Fibroblast of lung (primary cell): ENCODE measurements at regions not wholly inside any gene's neighbourhood (a gene's known extent, or its start where the extent isn't known, plus 50 kb on each side); places are given as distances from the start of the nearest gene placed in this dataset.

Experiments
- DNase-seq, 2 donors: peaks; one replicate each; pipeline versions ENCODE4 v3.0.0 to v3.0.0-alpha.2; 2010; ENCODE audit warnings: low read depth in 2 of 2
- H2AFZ ChIP-seq: 2 replicates; pipeline ENCODE4 v1.5.1; 2012; ENCODE audit warnings: low read length, control low read depth, inconsistent platforms
- H3K27ac ChIP-seq: 2 replicates; pipeline ENCODE4 v1.5.1; 2011; ENCODE audit warnings: low read length, control low read depth; ENCODE audit not compliant: insufficient read depth
- H3K27me3 ChIP-seq: 2 replicates; pipeline ENCODE4 v1.5.1; 2011; ENCODE audit warnings: mild to moderate bottlenecking, low read length; ENCODE audit not compliant: control insufficient read depth, insufficient read depth
- H3K36me3 ChIP-seq: 2 replicates; pipeline ENCODE4 v1.5.1; 2011; ENCODE audit warnings: low read length; ENCODE audit not compliant: control insufficient read depth, insufficient read depth
- H3K4me1 ChIP-seq: 2 replicates; pipeline ENCODE4 v1.5.1; 2011; ENCODE audit warnings: low read length; ENCODE audit not compliant: control insufficient read depth, insufficient read depth; ENCODE audit errors: extremely low read depth
- H3K4me2 ChIP-seq: 2 replicates; pipeline ENCODE4 v1.5.1; 2011; ENCODE audit warnings: low read length, control low read depth; ENCODE audit not compliant: insufficient read depth; ENCODE audit errors: extremely low read depth
- H3K4me3 ChIP-seq, 4 experiments: fragments of 200-600 bp in 1 of 4; sonication (generic) in 1 of 4; replicated peaks in 1 of 4; 2 replicates each; pipeline ENCODE4 v1.5.1; 2011 to 2016; ENCODE audit warnings: low read length in 4 of 4, low read depth in 3 of 4, mild to moderate bottlenecking in 3 of 4, control low read depth in 2 of 4, inconsistent platforms in 1 of 4, mixed read lengths in 1 of 4; ENCODE audit not compliant: insufficient read depth in 1 of 4; ENCODE audit errors: control extremely low read depth in 1 of 4
- H3K79me2 ChIP-seq: 2 replicates; pipeline ENCODE4 v1.5.1; 2012; ENCODE audit warnings: mild to moderate bottlenecking, low read length, inconsistent platforms; ENCODE audit not compliant: control insufficient read depth, insufficient read depth
- H3K9ac ChIP-seq: 2 replicates; pipeline ENCODE4 v1.5.1; 2011; ENCODE audit warnings: mild to moderate bottlenecking, low read length, control low read depth; ENCODE audit not compliant: insufficient read depth
- H3K9me3 ChIP-seq: 2 replicates; pipeline ENCODE4 v1.5.1; 2012; ENCODE audit warnings: low read depth, low read length; ENCODE audit not compliant: control insufficient read depth, insufficient read depth
- H4K20me1 ChIP-seq: 2 replicates; pipeline ENCODE4 v1.5.1; 2011; ENCODE audit warnings: low read length; ENCODE audit not compliant: control insufficient read depth, insufficient read depth; ENCODE audit errors: extremely low read depth
- EZH2 ChIP-seq: IDR thresholded peaks from 2 replicates; pipeline ENCODE4 v1.5.1; 2012; ENCODE audit warnings: low read length, control low read depth, mild to moderate bottlenecking; ENCODE audit errors: missing control alignments
- TF ChIP-seq, protein P1 (sequence below), 2 donors: IDR thresholded peaks in 1 of 2; conservative IDR thresholded peaks in 1 of 2; 1 replicate in 1 of 2; 2 replicates in 1 of 2; pipeline ENCODE4 v1.5.1; 2011 to 2012; ENCODE audit warnings: low read length in 2 of 2, control low read depth in 1 of 2, inconsistent platforms in 1 of 2, low read depth in 1 of 2, mild to moderate bottlenecking in 1 of 2

DNA sequence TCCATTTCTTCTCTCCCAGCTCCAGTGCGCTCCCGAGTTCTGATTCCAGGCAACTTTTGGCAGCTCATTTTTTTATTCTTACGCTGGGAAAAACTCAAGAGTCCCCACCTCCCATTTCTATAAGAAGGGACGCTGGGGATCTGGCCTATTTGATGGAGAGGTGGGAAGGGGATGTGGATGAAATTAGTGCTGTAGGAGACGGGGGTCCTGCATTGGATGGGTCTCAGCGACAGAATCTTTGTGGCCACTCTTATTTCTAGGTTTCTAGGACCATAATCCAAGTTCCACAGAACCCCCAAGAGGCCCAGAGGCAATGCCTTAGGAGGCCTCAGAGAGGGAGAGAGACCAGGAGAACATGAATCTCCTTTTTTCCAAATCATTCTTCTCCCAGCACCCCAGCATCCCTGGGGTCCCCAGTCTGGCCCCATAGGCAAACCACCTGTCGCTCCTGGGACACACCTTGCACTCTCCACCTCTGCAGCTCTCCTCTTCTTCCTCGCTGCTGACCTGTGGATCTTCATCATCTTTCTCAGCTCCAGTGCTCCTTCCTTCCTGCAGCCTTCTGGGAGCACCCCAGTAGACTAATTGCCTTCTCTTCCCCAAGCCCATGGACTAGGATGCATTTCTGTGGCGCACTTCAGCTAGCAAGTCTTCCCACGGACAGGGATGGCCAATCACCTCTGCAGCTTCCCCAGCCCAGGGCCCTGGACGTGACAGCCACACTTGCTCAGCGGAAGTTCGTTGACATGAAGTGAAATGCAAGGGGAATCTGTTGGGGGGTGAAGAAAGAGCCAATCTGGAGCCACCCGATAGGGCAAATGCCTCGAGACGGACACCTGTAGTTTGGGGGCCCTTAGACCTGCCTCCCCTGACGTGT lies 100.1 kb upstream of the ALDH1A3 start:
- no peak overlapping the region for H3K27ac ChIP-seq
- no peak for DNase-seq
- H3K4me1 ChIP-seq: no peaks in the 10 kb centered on the region
- no peak overlapping the region for H3K4me3 ChIP-seq
- no peak overlapping the region for H3K4me2 ChIP-seq
- TF ChIP-seq, protein P1, sequence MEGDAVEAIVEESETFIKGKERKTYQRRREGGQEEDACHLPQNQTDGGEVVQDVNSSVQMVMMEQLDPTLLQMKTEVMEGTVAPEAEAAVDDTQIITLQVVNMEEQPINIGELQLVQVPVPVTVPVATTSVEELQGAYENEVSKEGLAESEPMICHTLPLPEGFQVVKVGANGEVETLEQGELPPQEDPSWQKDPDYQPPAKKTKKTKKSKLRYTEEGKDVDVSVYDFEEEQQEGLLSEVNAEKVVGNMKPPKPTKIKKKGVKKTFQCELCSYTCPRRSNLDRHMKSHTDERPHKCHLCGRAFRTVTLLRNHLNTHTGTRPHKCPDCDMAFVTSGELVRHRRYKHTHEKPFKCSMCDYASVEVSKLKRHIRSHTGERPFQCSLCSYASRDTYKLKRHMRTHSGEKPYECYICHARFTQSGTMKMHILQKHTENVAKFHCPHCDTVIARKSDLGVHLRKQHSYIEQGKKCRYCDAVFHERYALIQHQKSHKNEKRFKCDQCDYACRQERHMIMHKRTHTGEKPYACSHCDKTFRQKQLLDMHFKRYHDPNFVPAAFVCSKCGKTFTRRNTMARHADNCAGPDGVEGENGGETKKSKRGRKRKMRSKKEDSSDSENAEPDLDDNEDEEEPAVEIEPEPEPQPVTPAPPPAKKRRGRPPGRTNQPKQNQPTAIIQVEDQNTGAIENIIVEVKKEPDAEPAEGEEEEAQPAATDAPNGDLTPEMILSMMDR (conservative IDR thresholded peaks at IDR 0.05 in 1 of 2, IDR thresholded peaks at IDR 0.05 in 1 of 2; ENCODE audit: low read depth in 1 of 2, low read length in 2 of 2): no peak
- TF ChIP-seq EZH2: no peak
- no peaks in the 10 kb centered on the region for H3K79me2 ChIP-seq
- H4K20me1 ChIP-seq: no peaks in the 10 kb centered on the region
- no peak overlapping the region for H3K9ac ChIP-seq
- no peaks in the 10 kb centered on the region for H3K36me3 ChIP-seq
- no peak overlapping the region for H2AFZ ChIP-seq
- no peaks in the 10 kb centered on the region for H3K9me3 ChIP-seq
- no peaks in the 10 kb centered on the region for H3K27me3 ChIP-seq

DNA sequence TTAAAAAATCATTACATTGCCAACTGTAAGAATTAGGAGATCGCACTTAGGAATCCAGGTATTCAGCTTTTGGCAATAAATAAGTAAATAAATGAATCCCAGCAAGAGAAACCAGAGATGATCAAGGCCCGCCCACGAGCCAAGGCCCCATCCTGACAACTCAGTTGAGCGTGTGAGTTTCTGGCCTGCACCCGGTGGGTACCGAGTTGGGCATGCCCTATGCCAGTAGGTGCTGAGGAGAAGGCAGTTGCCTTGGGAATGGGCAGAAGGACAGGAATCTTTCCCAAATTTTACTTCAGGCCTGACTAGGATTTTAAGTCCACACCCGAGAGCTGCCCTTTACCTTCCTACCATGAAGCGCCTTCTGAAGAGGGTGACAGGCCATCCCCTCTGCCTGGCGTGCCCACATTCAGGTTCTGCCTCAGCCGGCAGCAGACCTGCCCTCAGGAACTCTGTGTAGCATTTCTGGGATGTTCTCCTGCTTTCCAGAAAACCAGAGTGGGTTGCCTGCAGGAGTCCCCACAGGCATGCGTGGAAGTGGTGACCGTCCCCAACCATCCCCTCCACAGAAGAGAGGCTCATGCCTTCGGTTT lies 99.3 kb upstream of the ALDH1A3 start:
- Histone ChIP-seq H3K27me3 (no peaks in the 10 kb centered on the region), H3K9ac (no peak overlapping the region), H3K36me3 (no peaks in the 10 kb centered on the region), H3K9me3 (no peaks in the 10 kb centered on the region), H3K4me1 (no peaks in the 10 kb centered on the region), H3K4me2 (no peak overlapping the region), H3K27ac (no peak overlapping the region), H2AFZ (no peak overlapping the region), H3K4me3 (no peak overlapping the region), H4K20me1 (no peaks in the 10 kb centered on the region), H3K79me2 (no peaks in the 10 kb centered on the region)
- TF ChIP-seq EZH2: no peak
- TF ChIP-seq, protein P1 (conservative IDR thresholded peaks at IDR 0.05 in 1 of 2, IDR thresholded peaks at IDR 0.05 in 1 of 2; ENCODE audit: low read depth in 1 of 2, low read length in 2 of 2): no peak
- no peak for DNase-seq

DNA sequence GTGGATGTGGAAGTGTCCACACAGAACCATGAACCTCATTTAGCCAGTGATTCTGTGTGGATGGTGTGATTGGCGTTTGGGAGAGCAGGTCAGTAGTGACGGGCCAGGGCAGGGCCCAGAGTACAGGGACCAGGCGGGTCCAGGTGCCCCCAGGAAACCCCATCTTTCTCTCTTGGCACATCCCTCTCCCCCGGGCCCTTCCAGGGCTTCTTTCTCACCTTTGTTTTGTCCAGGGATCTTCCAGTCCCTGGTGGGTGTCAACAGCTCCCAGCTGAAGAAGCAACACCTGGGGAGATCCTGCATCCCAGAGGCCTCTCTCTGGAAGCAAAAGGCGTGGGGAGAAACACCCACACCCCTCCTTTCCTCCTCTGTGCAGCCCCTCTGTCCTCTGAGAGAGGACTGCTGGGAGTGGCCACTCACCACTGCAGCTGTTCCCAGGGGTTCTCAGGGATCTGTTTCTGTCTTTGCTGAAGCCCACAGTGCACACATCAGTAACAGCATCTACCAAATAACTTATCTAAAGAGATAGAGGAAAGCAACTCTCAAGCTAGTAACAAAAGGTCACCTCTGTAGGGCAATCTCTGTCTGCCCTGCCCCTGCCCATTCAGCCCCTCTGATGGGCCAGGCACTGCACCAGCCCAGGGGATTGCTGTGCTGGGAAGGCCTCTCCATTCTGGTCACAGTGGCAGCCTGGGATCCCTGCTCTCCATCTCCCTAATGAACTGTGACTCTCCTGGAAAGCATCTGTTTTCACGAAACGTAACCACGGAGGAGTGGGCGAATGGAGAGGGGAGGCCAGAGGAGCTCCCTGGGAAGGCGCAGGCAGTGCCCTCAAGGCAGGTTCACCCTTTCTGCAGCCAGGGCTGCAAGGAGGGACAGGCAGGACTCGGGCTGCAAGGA lies 98.3 kb upstream of the ALDH1A3 start:
- H3K27me3 ChIP-seq: no peaks in the 10 kb centered on the region
- no peaks in the 10 kb centered on the region for H3K9me3 ChIP-seq
- H3K36me3 ChIP-seq: no peaks in the 10 kb centered on the region
- TF ChIP-seq, protein P1 (conservative IDR thresholded peaks at IDR 0.05 in 1 of 2, IDR thresholded peaks at IDR 0.05 in 1 of 2; ENCODE audit: low read depth in 1 of 2, low read length in 2 of 2): no peak
- TF ChIP-seq EZH2: no peak
- no peak overlapping the region for H2AFZ ChIP-seq
- H3K4me1 ChIP-seq: no peaks in the 10 kb centered on the region
- H3K4me3 ChIP-seq: no peak overlapping the region
- no peaks in the 10 kb centered on the region for H4K20me1 ChIP-seq
- H3K9ac ChIP-seq: no peak overlapping the region
- H3K27ac ChIP-seq: no peak overlapping the region
- no peaks in the 10 kb centered on the region for H3K79me2 ChIP-seq
- no peak overlapping the region for H3K4me2 ChIP-seq
- DNase-seq: peak in 1 of 2 donors; percentile 45
